Glutamatergic neuron (in vitro differentiated cells): ENCODE measurements at regions not wholly inside any gene's neighbourhood (a gene's known extent, or its start where the extent isn't known, plus 50 kb on each side); places are given as distances from the start of the nearest gene placed in this dataset.
"Not testable (repeated sequence)": the region's sequence is repeated elsewhere in the genome, so short reads cannot be mapped to it uniquely, and the experiment has no call there.

ENCODE experiments used
- DNase-seq: peaks from one replicate; pipeline ENCODE4 v3.0.0; 2022
- H3K27ac Mint-ChIP-seq: one replicate; pipeline ENCODE4 v1.8.0; 2020; ENCODE audit warnings: mild to moderate bottlenecking, mixed read lengths, inconsistent platforms; ENCODE audit not compliant: unreplicated experiment
- H3K27me3 Mint-ChIP-seq: one replicate; pipeline ENCODE4 v1.8.0; 2020; ENCODE audit warnings: mild to moderate bottlenecking, moderate library complexity, mixed read lengths, inconsistent platforms; ENCODE audit not compliant: unreplicated experiment
- H3K36me3 Mint-ChIP-seq: one replicate; pipeline ENCODE4 v1.8.0; 2020; ENCODE audit warnings: mild to moderate bottlenecking, mixed read lengths, inconsistent platforms; ENCODE audit not compliant: unreplicated experiment
- H3K4me1 Mint-ChIP-seq: one replicate; pipeline ENCODE4 v1.8.0; 2020; ENCODE audit warnings: mild to moderate bottlenecking, low read depth, mixed read lengths, inconsistent platforms; ENCODE audit not compliant: unreplicated experiment
- H3K4me3 Mint-ChIP-seq: one replicate; pipeline ENCODE4 v1.8.0; 2020; ENCODE audit warnings: mild to moderate bottlenecking, mixed read lengths, inconsistent platforms; ENCODE audit not compliant: unreplicated experiment
- H3K9me3 Mint-ChIP-seq: one replicate; pipeline ENCODE4 v1.8.0; 2020; ENCODE audit warnings: mild to moderate bottlenecking, moderate library complexity, mixed read lengths, inconsistent platforms; ENCODE audit not compliant: unreplicated experiment
- CTCF ChIP-seq: fragments of 200-600 bp; sonication (generic); IDR thresholded peaks from one replicate; pipeline ENCODE4 v1.5.0; 2021; ENCODE audit not compliant: partially characterized antibody, unreplicated experiment

- no peaks in the 10 kb centered on the region for H3K4me1 Mint-ChIP-seq
- no peak overlapping the region for H3K27ac Mint-ChIP-seq
- DNase-seq, result no peak
- H3K4me3 Mint-ChIP-seq, result no peak overlapping the region
- H3K27me3 Mint-ChIP-seq, result no peaks in the 10 kb centered on the region
- no peaks in the 10 kb centered on the region for H3K9me3 Mint-ChIP-seq
- no peak for TF ChIP-seq CTCF
- no peaks in the 10 kb centered on the region for H3K36me3 Mint-ChIP-seq
These were observed 701.5 kb upstream of the GBE1 start for GRCh38 chr3:82462977-82463376.

- H3K36me3 Mint-ChIP-seq, result no peaks in the 10 kb centered on the region
- H3K4me1 Mint-ChIP-seq, result no peaks in the 10 kb centered on the region
- no peak for TF ChIP-seq CTCF
- H3K9me3 Mint-ChIP-seq, result no peaks in the 10 kb centered on the region
- no peak overlapping the region for H3K27ac Mint-ChIP-seq
- DNase-seq, result no peak
- H3K4me3 Mint-ChIP-seq, result no peak overlapping the region
- H3K27me3 Mint-ChIP-seq, result no peaks in the 10 kb centered on the region
These were observed 699.8 kb upstream of the GBE1 start for GRCh38 chr3:82461049-82461889.

GRCh38 chr3:82448320-82448719 lies 686.9 kb upstream of the GBE1 start:
- H3K27me3 Mint-ChIP-seq, result no peaks in the 10 kb centered on the region
- H3K9me3 Mint-ChIP-seq, result no peaks in the 10 kb centered on the region
- H3K4me3 Mint-ChIP-seq, result no peak overlapping the region
- peaks cover 7% of the 10 kb centered on the region for H3K36me3 Mint-ChIP-seq
- TF ChIP-seq CTCF, result no peak
- no peaks in the 10 kb centered on the region for H3K4me1 Mint-ChIP-seq
- no peak for DNase-seq
- no peak overlapping the region for H3K27ac Mint-ChIP-seq

- not testable (repeated sequence) for H3K9me3 Mint-ChIP-seq, H3K4me3 Mint-ChIP-seq, H3K27me3 Mint-ChIP-seq, DNase-seq, H3K36me3 Mint-ChIP-seq, H3K4me1 Mint-ChIP-seq, H3K27ac Mint-ChIP-seq
These were observed 667.4 kb upstream of the GBE1 start for GRCh38 chr3:82428821-82429220.

GRCh38 chr3:82424031-82424339 lies 662.5 kb upstream of the GBE1 start:
- Mint-ChIP-seq H3K9me3 (no peaks in the 10 kb centered on the region), H3K4me1 (no peaks in the 10 kb centered on the region), H3K27ac (no peak overlapping the region), H3K4me3 (no peak overlapping the region), H3K36me3 (no peaks in the 10 kb centered on the region), H3K27me3 (no peaks in the 10 kb centered on the region)
- DNase-seq, result no peak
- TF ChIP-seq CTCF, result no peak
